PC-3 (cell line): ENCODE measurements at regions not wholly inside any gene's neighbourhood (a gene's known extent, or its start where the extent isn't known, plus 50 kb on each side); places are given as distances from the start of the nearest gene placed in this dataset.

Experiments
- CTCF ChIP-seq: fragments of 300-600 bp; sonication (generic); conservative IDR thresholded peaks from 2 replicates; pipeline ENCODE4 v1.5.1; 2017; ENCODE audit warnings: antibody characterized with exemption, low read depth, mild to moderate bottlenecking, low read length
- EZH2 ChIP-seq: fragments of 300-600 bp; sonication (generic); IDR thresholded peaks from one replicate; pipeline ENCODE4 v1.6.1; 2017; ENCODE audit warnings: antibody characterized with exemption, mild to moderate bottlenecking, low read length; ENCODE audit not compliant: unreplicated experiment

DNA sequence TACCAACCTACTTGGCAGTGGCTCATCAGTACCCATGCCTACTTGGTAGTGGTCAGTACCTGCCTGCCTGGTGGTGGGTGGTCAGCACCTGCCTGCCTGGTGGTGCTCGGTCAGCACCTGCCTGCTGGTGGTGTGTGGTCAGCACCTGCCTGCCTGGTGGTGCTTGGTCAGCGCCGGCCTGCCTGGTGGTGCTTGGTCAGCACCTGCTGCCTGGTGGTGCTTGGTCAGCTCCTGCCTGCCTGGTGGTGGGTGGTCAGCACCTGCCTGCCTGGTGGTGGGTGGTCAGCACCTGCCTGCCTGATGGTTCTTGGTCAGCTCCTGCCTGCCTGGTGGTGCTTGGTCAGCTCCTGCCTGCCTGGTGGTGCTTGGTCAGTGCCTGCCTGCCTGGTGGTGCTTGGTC, 329.6 kb downstream of the RRAGC start:
- TF ChIP-seq CTCF (no peak), EZH2 (no peak)
